K562 (cell line): ENCODE measurements at regions not wholly inside any gene's neighbourhood (a gene's known extent, or its start where the extent isn't known, plus 50 kb on each side); places are given as distances from the start of the nearest gene placed in this dataset.

ENCODE experiments used
- ATAC-seq: fragments of 200-7000 bp; cut with Tn5 transposase; 3 replicates; pipeline ENCODE4 v1.9.1; 2020; ENCODE audit warnings: moderate library complexity
- BruUV-seq: library from RNA; stranded (reverse); fragments of 400-500 nt; replicated peaks from 2 replicates; lab custom pipeline; 2021; lab: Mats Ljungman, UMichigan
- CTCF ChIA-PET: fragments of 300-600 bp; formaldehyde crosslinking; extraction: SDS; loops from one replicate; lab custom pipeline; 2021; ENCODE audit warnings: low intra/inter-chr PET ratio; lab: Yijun Ruan, JAX
- POLR2A ChIA-PET: fragments of 300-600, 350-650 bp; sonication (Branson Sonifier 250); formaldehyde crosslinking; extraction: SDS; loops from one replicate; lab custom pipeline; 2021; ENCODE audit warnings: antibody characterized with exemption, inconsistent platforms; lab: Yijun Ruan, JAX
- DNase-seq, 4 experiments: peaks; one replicate each; pipeline versions ENCODE4 v3.0.0 to v3.0.0-alpha.2; 2011 to 2018; ENCODE audit warnings: low spot score in 3 of 4, mixed read lengths in 3 of 4; ENCODE audit errors: extremely low read depth in 1 of 4
- FAIRE-seq: peaks from 2 replicates; lab custom pipeline; 2011; peaks lifted over from hg19 to GRCh38; lab: Jason Lieb, UNC
- H2AFZ ChIP-seq: 2 replicates; pipeline ENCODE4 v1.6.0; 2011; ENCODE audit warnings: low read depth, low read length, control low read depth, inconsistent platforms
- H3K27ac ChIP-seq: fragments of 200-600 bp; 3 replicates; pipeline ENCODE4 v1.8.0; 2011; ENCODE audit warnings: low read depth, mild to moderate bottlenecking, control low read depth, inconsistent platforms, low read length, moderate library complexity, mixed read lengths; ENCODE audit errors: extremely low read depth
- H3K27me3 ChIP-seq, 2 experiments: fragments of 300-600 bp in 1 of 2; 2 replicates in 1 of 2; 3 replicates in 1 of 2; pipeline versions ENCODE4 v1.6.0 to v1.8.0; 2011; ENCODE audit warnings: inconsistent platforms in 2 of 2, low read length in 2 of 2, mild to moderate bottlenecking in 1 of 2, mixed read lengths in 1 of 2, moderate library complexity in 1 of 2; ENCODE audit not compliant: control insufficient read depth in 2 of 2, insufficient read depth in 2 of 2
- H3K36me3 ChIP-seq: fragments of 300-600 bp; 3 replicates; pipeline ENCODE4 v1.8.0; 2011; ENCODE audit warnings: mild to moderate bottlenecking, low read length, inconsistent platforms; ENCODE audit not compliant: control insufficient read depth, insufficient read depth
- H3K4me1 ChIP-seq, 2 experiments: fragments of 200-600 bp in 1 of 2; replicated peaks in 1 of 2; 2 replicates in 1 of 2; 3 replicates in 1 of 2; pipeline versions ENCODE4 v1.5.1 to v1.8.0; 2011; ENCODE audit warnings: inconsistent platforms in 2 of 2, low read length in 2 of 2, mild to moderate bottlenecking in 1 of 2, mixed read lengths in 1 of 2, moderate library complexity in 1 of 2; ENCODE audit not compliant: control insufficient read depth in 2 of 2, insufficient read depth in 2 of 2
- H3K4me2 ChIP-seq: 2 replicates; pipeline ENCODE4 v1.6.1; 2011; ENCODE audit warnings: low read length, control low read depth, inconsistent platforms, mixed read lengths; ENCODE audit not compliant: insufficient read depth
- H3K4me3 ChIP-seq: fragments of 200-600 bp; sonication (generic), shearing (Covaris generic); 2 replicates; pipeline ENCODE4 v1.5.1; 2016; ENCODE audit warnings: control low read depth, inconsistent platforms
- H3K79me2 ChIP-seq: fragments of 200-600 bp; 3 replicates; pipeline ENCODE4 v1.8.0; 2011; ENCODE audit warnings: low read length, inconsistent platforms; ENCODE audit not compliant: control insufficient read depth, insufficient read depth
- H3K9ac ChIP-seq, 2 experiments: 2 replicates each; pipeline versions ENCODE4 v1.6.0 to v1.6.1; 2011; ENCODE audit warnings: low read depth in 2 of 2, low read length in 2 of 2, control low read depth in 1 of 2, inconsistent platforms in 1 of 2, mild to moderate bottlenecking in 1 of 2, mixed read lengths in 1 of 2; ENCODE audit not compliant: insufficient read depth in 1 of 2
- H3K9me1 ChIP-seq: one replicate; pipeline ENCODE4 v1.6.0; 2011; ENCODE audit warnings: inconsistent platforms, mild to moderate bottlenecking, low read length, moderate library complexity; ENCODE audit not compliant: control insufficient read depth, insufficient read depth
- H3K9me3 ChIP-seq: replicated peaks from 2 replicates; pipeline ENCODE4 v1.5.1; 2011; ENCODE audit warnings: low read depth, low read length, inconsistent platforms; ENCODE audit not compliant: control insufficient read depth, insufficient read depth
- H4K20me1 ChIP-seq: replicated peaks from 2 replicates; pipeline ENCODE4 v1.6.1; 2011; ENCODE audit warnings: low read length, inconsistent platforms, mixed read lengths; ENCODE audit not compliant: control insufficient read depth, insufficient read depth
- ARID3A ChIP-seq: IDR thresholded peaks from 2 replicates; pipeline ENCODE4 v1.6.1; 2012; ENCODE audit warnings: low read depth, low read length, improper control_type of control experiment, borderline replicate concordance
- FIP1L1 ChIP-seq: fragments of 200-400 bp; formaldehyde crosslinking; IDR thresholded peaks from 2 replicates; pipeline ENCODE4 v1.6.1; 2018; ENCODE audit warnings: mild to moderate bottlenecking, low read depth, low read length; ENCODE audit not compliant: poor library complexity, severe bottlenecking
- HSF4 ChIP-seq: fragments of 250-450 bp; sonication (Bioruptor Pico); IDR thresholded peaks from 2 replicates; pipeline ENCODE4 v2.1.2; 2022; ENCODE audit warnings: mild to moderate bottlenecking, moderate library complexity, borderline replicate concordance
- PML ChIP-seq: IDR thresholded peaks from 2 replicates; pipeline ENCODE4 v1.6.1; 2012; ENCODE audit warnings: low read length, inconsistent platforms
- TCF7 ChIP-seq: sonication (generic); IDR thresholded peaks from 2 replicates; pipeline ENCODE4 v1.6.1; 2016; ENCODE audit warnings: antibody characterized with exemption, borderline replicate concordance
- ZNF140 ChIP-seq: fragments of 250-450 bp; sonication (Bioruptor Pico); IDR thresholded peaks from 2 replicates; pipeline ENCODE4 v1.8.0; 2021; ENCODE audit warnings: moderate library complexity, mild to moderate bottlenecking, inconsistent platforms
- ZNF395 ChIP-seq: fragments of 200-800 bp; sonication (Bioruptor generic); IDR thresholded peaks from 2 replicates; pipeline ENCODE4 v1.6.1; 2017; ENCODE audit warnings: missing genetic modification characterization, missing compliant biosample characterization
- ZNF639 ChIP-seq, 2 experiments: fragments of 200-800 bp in 1 of 2; sonication (Bioruptor generic) in 1 of 2; sonication (generic) in 1 of 2; formaldehyde crosslinking in 1 of 2; IDR thresholded peaks in 1 of 2; conservative IDR thresholded peaks in 1 of 2; 2 replicates each; pipeline versions ENCODE4 v1.5.0 to v1.6.1; 2016 to 2020; ENCODE audit warnings: missing compliant biosample characterization in 1 of 2, missing genetic modification characterization in 1 of 2, missing genetic modification reagents in 1 of 2
- ZNF695 ChIP-seq: fragments of 450-650 bp; formaldehyde crosslinking; IDR thresholded peaks from 2 replicates; pipeline ENCODE4 v1.4.0; 2020; ENCODE audit warnings: mild to moderate bottlenecking, moderate library complexity
- ZNF764 ChIP-seq: fragments of 250-450 bp; sonication (Bioruptor Pico); IDR thresholded peaks from 2 replicates; pipeline ENCODE4 v1.4.0; 2020; ENCODE audit warnings: low read depth, mild to moderate bottlenecking, moderate library complexity
- WGBS: fragments of 100-300 bp; shearing (Covaris generic); methylation state at CpG from one replicate; pipeline ENCODE4 v1.1.6; 2016; ENCODE audit warnings: low coverage, mixed read lengths; ENCODE audit not compliant: insufficient coverage; ENCODE audit errors: missing lambda C conversion rate; 5-methylcytosine and 5-hydroxymethylcytosine counted together
- in situ Hi-C: fragments of 300-500 bp; cut with MboI; formaldehyde crosslinking; loops from 4 replicates; pipeline ENCODE4 v1.15.0; 2018; ENCODE audit warnings: inconsistent platforms, mixed read lengths
- intact Hi-C: fragments of 100-400 bp; cut with micrococcal nuclease; formaldehyde crosslinking; loops from 2 replicates; pipeline ENCODE4 v1.14.2; 2022
- TF ChIP-seq, protein P1 (sequence below): fragments of 450-650 bp; formaldehyde crosslinking; IDR thresholded peaks from 2 replicates; pipeline ENCODE4 v1.4.0; 2022; ENCODE audit warnings: missing genetic modification characterization
- TF ChIP-seq, protein P2 (sequence below): fragments of 150-350 bp; conservative IDR thresholded peaks from 2 replicates; pipeline ENCODE4 v1.6.1; 2014; ENCODE audit warnings: low read length

DNA sequence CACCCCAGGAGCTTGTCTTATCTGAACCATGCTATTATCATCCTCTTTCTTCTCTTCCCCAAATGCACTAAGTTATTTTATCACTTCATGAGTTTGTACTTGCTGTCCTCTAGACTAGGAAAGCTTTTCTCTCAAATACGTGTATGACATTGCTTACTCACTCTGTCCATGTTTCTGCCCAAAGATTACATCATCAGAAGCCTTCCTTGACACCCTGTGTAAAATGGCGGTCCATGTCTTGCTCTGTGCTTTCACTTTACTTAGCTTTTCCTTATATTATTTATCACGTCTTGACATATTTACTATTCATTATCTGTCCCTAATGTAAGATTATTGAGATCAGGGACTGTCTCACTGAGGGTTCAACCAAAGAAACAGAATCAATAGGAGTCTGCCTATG lies 196.1 kb upstream of the ZEB2 start (continued):
- TF ChIP-seq ZNF395, result no peak
- no peak for TF ChIP-seq ZNF764

DNA sequence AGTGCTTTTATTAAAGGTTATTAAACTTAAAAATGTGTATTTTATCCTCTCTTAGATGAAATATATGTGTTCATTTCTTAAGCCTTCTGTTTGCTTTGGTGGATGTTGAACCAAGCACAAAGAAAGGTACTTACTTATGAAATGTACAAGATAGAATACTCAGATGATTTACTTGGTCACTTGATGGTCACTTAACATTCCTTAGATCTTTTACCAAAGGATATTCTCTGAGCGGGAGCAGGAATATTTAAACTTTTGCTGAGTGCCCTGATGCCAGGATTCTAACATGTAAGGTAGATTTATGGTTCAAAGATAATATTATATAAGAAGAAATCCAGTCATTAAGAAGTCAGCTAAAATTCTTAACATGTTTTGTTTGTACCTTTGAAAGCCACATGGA lies 193.5 kb upstream of the ZEB2 start:
- Histone ChIP-seq H3K9ac (no peak overlapping the region), H3K36me3 (no peaks in the 10 kb centered on the region), H3K79me2 (no peaks in the 10 kb centered on the region), H3K4me2 (no peak overlapping the region), H4K20me1 (no peaks in the 10 kb centered on the region), H2AFZ (peak overlapping the region; percentile 36), H3K27me3 (no peaks in the 10 kb centered on the region), H3K27ac (no peak overlapping the region), H3K4me1 (peaks cover 0 to 8% of the 10 kb centered on the region in 2 experiments; a peak in 2 of 5 replicates), H3K9me1 (no peaks in the 10 kb centered on the region), H3K9me3 (peaks cover 6% of the 10 kb centered on the region; the same call in 1 of the 2 replicates), H3K4me3 (no peak overlapping the region)
- BruUV-seq, result no TSS peak
- ChIA-PET CTCF (no interaction called here), POLR2A (no interaction called here)
- intact Hi-C loops (no loop called here), in situ Hi-C loops (no loop called here)
- WGBS, result 96% methylated on average over 1 of the region's 1 CpG
- no peak for DNase-seq
- no peak for ATAC-seq
- FAIRE-seq, result no peak
- TF ChIP-seq ZNF695 (CRISPR knock-in tag) (no peak), FIP1L1 (no peak), PML (no peak), HSF4 (CRISPR knock-in tag) (no peak), TCF7 (no peak), ARID3A (no peak), ZNF140 (no peak), ZNF639 (CRISPR knock-in tag; conservative IDR thresholded peaks at IDR 0.05 in 1 of 2, IDR thresholded peaks at IDR 0.05 in 1 of 2) (no peak)
- TF ChIP-seq, protein P1, sequence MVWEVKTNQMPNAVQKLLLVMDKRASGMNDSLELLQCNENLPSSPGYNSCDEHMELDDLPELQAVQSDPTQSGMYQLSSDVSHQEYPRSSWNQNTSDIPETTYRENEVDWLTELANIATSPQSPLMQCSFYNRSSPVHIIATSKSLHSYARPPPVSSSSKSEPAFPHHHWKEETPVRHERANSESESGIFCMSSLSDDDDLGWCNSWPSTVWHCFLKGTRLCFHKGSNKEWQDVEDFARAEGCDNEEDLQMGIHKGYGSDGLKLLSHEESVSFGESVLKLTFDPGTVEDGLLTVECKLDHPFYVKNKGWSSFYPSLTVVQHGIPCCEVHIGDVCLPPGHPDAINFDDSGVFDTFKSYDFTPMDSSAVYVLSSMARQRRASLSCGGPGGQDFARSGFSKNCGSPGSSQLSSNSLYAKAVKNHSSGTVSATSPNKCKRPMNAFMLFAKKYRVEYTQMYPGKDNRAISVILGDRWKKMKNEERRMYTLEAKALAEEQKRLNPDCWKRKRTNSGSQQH (CRISPR knock-in tag), result no peak
- TF ChIP-seq, protein P2, sequence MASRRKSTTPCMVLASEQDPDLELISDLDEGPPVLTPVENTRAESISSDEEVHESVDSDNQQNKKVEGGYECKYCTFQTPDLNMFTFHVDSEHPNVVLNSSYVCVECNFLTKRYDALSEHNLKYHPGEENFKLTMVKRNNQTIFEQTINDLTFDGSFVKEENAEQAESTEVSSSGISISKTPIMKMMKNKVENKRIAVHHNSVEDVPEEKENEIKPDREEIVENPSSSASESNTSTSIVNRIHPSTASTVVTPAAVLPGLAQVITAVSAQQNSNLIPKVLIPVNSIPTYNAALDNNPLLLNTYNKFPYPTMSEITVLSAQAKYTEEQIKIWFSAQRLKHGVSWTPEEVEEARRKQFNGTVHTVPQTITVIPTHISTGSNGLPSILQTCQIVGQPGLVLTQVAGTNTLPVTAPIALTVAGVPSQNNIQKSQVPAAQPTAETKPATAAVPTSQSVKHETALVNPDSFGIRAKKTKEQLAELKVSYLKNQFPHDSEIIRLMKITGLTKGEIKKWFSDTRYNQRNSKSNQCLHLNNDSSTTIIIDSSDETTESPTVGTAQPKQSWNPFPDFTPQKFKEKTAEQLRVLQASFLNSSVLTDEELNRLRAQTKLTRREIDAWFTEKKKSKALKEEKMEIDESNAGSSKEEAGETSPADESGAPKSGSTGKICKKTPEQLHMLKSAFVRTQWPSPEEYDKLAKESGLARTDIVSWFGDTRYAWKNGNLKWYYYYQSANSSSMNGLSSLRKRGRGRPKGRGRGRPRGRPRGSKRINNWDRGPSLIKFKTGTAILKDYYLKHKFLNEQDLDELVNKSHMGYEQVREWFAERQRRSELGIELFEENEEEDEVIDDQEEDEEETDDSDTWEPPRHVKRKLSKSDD, result no peak
